Epithelial cell of prostate (primary cell): ENCODE measurements at regions not wholly inside any gene's neighbourhood (a gene's known extent, or its start where the extent isn't known, plus 50 kb on each side); places are given as distances from the start of the nearest gene placed in this dataset.
"Not testable (repeated sequence)": the region's sequence is repeated elsewhere in the genome, so short reads cannot be mapped to it uniquely, and the experiment has no call there.

Experiments
- DNase-seq: peaks from one replicate; pipeline ENCODE4 v3.0.0-alpha.2; 2011; ENCODE audit warnings: low read depth, low spot score
- H3K27ac ChIP-seq: fragments of 450-650 bp; 2 replicates; pipeline ENCODE4 v1.5.1; 2017; ENCODE audit warnings: mild to moderate bottlenecking

DNA sequence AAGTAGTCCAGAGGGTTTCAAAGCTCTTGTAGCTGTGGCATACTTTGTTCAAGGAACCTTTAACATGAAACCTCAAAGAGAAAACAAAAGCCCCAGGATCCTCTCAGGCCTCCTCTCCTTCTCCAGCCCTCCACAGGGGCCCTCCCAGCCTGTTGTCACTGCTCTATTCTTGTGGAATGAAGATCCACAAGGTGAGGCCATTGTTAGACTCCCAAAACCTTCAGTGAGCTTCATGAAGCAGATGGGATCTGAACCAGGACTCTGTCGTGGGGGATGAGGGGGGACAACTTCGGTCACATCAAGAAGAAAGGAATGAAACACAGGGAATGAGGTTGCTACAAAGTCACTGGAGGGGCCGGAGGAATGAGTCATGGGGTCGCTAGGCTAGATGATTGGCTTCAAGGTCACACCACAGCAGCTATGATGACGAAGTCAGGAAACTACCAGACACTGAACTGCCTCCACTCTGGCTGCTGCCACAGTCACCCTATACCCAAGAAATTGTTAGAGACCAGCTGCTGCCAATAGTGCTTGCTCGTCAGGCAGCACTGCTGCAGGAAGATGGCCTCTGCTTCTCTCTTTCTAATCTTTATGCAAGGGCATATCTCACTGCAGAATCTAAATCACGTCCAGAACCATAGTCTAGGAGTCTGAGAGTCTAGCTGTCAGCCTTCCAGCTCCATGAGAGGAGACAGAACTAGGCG lies 208.8 kb downstream of the HIBADH start:
- no peak for DNase-seq
- no peak overlapping the region for H3K27ac ChIP-seq

DNA sequence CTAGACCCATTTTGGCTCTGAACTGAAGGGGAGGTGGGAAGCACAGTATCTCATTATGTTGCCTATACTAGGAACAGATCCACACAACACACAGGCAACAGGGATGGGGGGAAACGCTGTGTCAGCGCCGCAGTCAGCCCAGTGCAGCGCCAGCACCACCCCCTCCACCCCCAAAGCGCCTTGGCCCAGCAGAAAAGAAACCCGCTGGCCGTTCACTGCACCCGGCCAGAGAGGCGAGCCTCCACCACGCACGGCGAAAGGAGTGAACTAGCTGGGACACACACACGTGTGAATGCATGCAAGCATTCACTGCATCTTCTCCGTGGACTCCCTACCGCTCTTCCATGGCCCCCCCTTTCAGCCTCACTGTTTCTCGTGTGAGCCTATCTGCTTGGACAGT lies 205.6 kb downstream of the HIBADH start:
- H3K27ac ChIP-seq, DNase-seq: not testable (repeated sequence)

DNA sequence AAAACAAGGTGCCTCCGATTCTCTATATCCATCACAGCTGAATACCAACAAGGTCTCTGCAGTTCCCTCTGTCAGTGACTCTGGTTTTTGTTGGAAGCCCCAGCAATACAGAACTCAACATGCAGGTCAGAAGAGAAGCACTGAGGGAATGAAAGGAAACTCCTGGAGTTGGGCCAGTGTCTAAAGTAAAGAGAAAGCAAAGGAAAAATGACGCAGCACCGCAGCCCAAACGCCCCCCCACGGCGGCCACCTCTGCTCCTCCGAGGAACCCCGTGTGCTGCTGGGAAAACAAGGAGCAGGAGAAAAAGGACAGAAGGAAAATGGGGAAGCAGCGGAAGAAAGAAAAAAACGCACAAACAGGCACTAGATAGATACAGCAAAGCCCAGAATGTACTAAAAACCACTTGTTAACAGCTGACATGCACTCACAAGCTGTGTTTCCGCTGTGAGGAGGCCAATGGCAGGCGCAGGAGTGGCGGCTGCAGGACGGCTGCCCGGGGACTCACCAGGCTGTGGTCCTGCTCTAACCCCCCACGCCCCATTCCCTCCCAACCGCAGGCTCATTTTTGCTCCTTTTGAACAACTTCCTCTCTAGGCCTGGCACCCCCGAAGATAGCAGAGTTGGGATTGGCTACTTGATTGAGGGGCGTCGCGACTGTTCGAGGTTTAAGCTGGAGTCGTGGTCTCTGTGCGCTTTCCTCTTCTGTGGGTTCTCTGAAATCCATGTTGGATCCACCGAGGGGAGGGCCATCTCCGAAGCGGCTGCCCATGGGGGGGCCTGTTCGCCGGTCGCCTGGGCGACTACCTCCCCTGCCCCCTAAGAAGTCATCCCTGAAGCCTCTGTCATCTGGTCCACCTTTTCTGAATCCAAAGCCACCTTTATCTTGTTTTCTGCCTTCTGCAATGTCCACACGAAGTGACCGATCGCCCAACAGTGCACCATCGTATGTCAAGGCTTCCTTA lies 204.8 kb downstream of the HIBADH start:
- DNase-seq, result not testable (repeated sequence)

GRCh38 chr7:27459021-27459730 lies 203.5 kb downstream of the HIBADH start:
- no peak for DNase-seq

More for the DNA sequence above, 204.8 kb downstream of the HIBADH start:
- not testable (repeated sequence) for H3K27ac ChIP-seq

DNA sequence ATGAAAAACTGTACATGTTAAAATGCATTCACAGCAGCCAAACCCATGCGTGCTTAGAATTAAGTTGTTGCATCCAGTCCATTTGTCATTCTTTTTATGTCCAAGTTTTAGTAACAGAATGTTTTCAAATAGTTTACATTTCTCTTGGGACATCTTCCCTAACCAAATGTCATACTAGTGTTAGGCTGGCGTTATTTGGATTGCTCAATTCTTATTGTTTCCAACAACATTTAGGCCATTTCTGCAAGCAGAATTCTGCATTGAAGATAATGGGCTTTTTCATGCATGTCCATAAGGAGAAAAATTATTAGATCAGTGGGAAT lies 203.0 kb downstream of the HIBADH start:
- DNase-seq, result no peak
- no peak overlapping the region for H3K27ac ChIP-seq

More at GRCh38 chr7:27459021-27459730, 203.5 kb downstream of the HIBADH start:
- H3K27ac ChIP-seq, result no peak overlapping the region

DNA sequence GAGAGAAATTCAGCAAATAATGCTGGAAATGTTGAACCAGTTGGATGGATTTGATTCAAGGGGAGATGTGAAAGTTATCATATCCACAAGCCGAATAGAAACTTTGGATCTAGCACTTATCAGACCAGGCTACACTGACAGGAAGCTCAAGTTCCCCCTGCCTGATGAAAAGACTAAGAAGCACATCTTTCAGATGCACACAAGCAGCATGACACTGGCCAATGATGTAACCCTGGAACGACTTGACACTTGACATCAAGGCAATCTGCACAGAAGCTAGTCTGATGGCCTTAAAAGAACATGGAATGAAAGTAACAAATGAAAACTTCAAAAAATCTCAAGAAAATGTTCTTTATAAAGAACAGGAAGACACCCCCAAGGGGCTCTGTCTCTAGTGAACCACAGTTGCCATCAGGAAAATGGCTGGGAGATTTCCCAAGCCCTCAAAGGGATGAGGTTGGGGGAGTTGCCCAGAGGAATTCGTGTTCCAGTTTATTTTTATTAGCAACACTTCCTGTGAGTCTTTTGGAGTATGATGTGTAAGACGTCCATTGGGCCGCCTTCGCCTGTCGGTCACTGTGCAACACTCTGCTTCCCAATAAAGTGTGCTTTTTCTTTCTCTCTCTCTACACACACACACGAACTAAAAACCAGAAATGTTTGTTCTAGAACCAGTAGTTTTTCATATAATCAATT lies 200.0 kb downstream of the HIBADH start:
- no peak overlapping the region for H3K27ac ChIP-seq
- no peak for DNase-seq

GRCh38 chr7:27464970-27465369 lies 197.7 kb downstream of the HIBADH start:
- no peak for DNase-seq

GRCh38 chr7:27466703-27467102 lies 196.0 kb downstream of the HIBADH start:
- H3K27ac ChIP-seq, result no peak overlapping the region
- no peak for DNase-seq

More at GRCh38 chr7:27464970-27465369, 197.7 kb downstream of the HIBADH start:
- H3K27ac ChIP-seq, result no peak overlapping the region

GRCh38 chr7:27472043-27472442 lies 190.6 kb downstream of the HIBADH start:
- no peak for DNase-seq

More at GRCh38 chr7:27472043-27472442, 190.6 kb downstream of the HIBADH start:
- H3K27ac ChIP-seq, result no peak overlapping the region
